GM21723 (cell line): ENCODE measurements at regions not wholly inside any gene's neighbourhood (a gene's known extent, or its start where the extent isn't known, plus 50 kb on each side); places are given as distances from the start of the nearest gene placed in this dataset.

ENCODE experiments used
- ATAC-seq: cut with Tn5 transposase; IDR thresholded peaks from one replicate; pipeline ENCODE4 v1.9.1; 2021; ENCODE audit warnings: mild to moderate bottlenecking, moderate library complexity; ENCODE audit not compliant: unreplicated experiment

DNA sequence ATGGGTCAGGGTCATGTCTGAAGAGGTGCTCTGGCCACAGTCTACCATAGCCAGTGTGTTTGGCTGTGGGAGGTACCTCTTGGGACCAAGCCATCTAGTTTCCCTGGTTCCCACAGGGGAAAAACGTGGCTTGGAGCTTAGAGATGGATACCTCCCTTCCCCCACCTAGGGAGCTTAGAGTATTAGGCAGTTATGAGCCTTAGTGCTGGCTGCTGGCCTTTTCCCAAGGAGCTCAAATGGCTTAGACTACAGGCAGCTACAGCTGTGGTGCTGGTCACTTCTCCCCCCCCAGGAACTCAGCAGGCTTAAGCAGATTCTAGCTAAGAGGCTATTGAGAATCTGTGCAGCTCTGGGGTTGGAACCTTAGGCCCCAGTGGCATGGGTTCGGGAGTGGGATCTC, 591.2 kb downstream of the NSUN3 start:
- no peak for ATAC-seq

DNA sequence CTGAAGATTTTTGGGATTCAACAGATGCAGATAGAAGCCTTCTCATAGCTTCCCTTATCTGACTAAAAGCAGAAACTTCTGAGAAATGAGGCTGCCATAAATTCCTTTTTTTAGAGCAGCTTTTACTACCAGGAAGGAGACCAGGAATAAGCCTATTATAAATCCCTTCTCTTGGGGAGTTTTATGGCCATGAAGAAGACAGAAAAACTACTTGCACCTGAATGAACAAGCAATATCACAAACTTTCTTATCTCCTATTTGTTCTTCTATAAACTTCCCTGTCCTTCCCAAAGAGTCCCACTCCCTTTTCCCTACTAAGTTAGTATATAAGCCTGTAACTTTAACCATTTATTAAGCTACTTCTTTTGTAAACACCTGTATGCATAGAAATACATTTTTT, 603.1 kb downstream of the NSUN3 start:
- no peak for ATAC-seq

- no peak for ATAC-seq
Measured at GRCh38 chr3:94671078-94671477, 608.2 kb downstream of the NSUN3 start.

DNA sequence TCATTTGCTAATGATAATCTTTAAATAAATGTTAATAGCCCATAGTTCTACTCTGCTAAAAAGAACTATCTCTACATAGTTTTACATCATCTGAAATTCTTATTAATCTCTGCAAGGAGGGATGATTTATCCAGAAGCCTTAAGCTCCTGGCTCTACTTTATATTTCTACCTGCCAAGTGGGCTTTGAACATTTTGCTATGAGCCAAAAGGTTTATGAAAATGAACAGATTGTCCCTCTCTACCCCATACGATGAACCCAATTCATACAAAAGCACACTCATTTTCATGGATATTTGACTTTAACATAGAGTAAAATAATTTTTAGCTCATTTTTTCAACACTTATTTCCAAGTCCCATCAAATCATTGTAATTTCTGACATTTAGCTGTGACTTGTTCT, 611.0 kb downstream of the NSUN3 start:
- ATAC-seq = no peak

DNA sequence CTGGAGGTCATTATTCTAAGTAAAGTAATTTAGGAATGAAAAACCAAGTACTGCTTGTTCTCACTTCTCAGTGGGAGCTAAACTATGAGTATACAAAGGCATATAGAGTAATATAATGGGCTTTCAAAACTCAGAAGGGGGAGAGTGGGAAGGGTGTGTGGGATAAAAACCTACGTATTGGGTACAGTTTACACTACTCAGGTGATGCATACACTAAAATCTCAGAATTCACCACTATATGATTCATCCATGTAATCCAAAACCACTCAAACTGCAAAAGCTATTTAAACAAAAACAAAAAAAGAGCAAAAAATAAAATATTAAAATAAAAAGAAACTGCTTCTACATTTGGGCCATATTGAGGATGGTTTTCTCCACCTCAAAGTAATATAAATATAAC, 623.3 kb downstream of the NSUN3 start:
- no peak for ATAC-seq

GRCh38 chr3:94693997-94694640, 631.3 kb downstream of the NSUN3 start:
- ATAC-seq = no peak

GRCh38 chr3:94694894-94695293, 632.0 kb downstream of the NSUN3 start:
- no peak for ATAC-seq

- ATAC-seq = no peak
Measured at GRCh38 chr3:94704467-94704866, 641.6 kb downstream of the NSUN3 start.

DNA sequence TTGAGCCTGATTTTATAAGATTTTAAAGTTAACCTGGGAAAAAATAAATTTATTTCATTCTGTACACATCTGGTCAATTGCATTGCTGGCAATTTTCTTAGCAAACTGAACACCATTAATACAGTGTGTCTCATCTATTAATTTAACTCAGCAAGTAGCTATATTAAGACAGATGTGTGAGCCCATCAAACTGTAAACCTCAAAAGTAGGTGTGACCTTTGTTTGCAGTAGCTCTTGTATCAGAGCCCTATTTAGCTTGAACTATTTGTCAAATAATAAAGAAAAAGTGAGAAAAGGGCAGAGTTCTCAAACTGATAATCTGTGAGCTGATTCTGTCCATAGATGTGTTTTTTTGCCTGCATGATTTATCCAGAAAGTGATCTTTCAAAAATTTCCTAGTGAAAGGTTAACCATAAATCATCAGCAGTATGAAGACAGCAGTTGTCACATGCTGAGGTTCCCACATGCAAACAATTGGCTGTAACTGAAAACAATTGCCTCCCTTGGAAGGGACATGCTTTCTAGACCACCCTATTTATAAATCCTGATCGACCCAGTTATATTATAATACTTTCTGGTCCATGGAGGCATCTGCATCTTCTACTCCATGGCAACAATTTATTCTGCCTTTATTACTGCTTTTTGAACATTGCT, 646.5 kb downstream of the NSUN3 start:
- no peak for ATAC-seq

- no peak for ATAC-seq
Measured at GRCh38 chr3:94714194-94714593, 651.3 kb downstream of the NSUN3 start.

- ATAC-seq = no peak
Measured at GRCh38 chr3:94716326-94717018, 653.6 kb downstream of the NSUN3 start.

DNA sequence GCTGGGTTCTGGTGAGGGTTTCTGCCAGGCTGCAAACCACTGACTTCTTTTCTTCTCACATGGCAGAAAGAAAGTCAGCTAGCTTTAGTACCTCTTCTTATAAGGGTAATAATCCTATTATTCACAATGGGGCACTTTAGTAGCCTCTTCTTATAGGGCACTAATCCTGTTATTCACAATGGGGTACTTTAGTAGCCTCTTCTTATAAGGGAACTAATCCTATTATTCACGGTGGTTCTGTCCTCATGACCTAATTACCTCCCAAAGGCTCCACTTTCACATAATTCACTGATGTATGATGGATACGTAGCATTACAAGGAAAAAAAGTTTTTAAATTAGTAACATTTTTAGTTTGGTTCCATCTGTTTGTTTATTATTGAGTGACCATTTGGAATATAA, 671.3 kb downstream of the NSUN3 start:
- no peak for ATAC-seq

- no peak for ATAC-seq
Measured at GRCh38 chr3:94735354-94735753, 672.5 kb downstream of the NSUN3 start.

DNA sequence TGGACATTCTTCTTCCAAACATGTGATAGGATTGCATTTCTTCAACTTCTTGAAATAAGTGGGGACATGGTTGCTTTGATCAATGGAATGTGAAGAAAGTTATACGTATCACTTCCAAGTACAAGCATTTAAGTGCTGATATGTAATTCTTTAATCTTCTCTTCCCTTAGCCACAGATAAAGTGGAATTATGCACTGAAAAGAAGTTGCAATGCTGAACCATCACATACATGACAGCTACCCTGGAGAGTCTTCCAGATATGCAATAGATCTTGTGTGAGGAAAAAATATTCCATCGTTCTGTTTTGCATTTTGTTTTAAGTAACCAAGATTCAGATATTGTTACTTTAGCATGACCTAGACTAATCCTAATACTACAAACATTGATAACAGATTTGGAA, 674.3 kb downstream of the NSUN3 start:
- ATAC-seq = no peak

GRCh38 chr3:94739420-94739819, 676.6 kb downstream of the NSUN3 start:
- no peak for ATAC-seq

GRCh38 chr3:94758751-94759150, 695.9 kb downstream of the NSUN3 start:
- no peak for ATAC-seq

GRCh38 chr3:94772402-94772801, 709.5 kb downstream of the NSUN3 start:
- no peak for ATAC-seq

DNA sequence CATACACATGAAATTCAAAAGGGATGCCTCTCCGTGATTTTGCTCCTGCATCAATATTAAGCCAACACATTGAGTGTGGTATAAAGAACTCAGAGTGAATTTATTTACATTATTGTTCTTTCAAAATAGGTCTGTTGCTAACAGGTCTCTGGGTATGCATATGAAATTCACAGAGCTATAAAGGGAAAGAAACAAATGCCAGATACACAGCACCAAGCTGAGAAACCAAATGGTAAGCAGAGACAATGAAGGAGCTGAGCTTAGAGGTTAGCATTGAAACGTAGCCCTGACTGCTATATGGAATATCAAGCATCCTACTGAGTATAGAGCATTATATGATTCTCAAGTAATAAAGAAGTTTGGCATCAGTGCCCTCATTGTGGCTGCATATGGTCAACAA, 712.9 kb downstream of the NSUN3 start:
- no peak for ATAC-seq

GRCh38 chr3:94776401-94776915, 713.6 kb downstream of the NSUN3 start:
- ATAC-seq = no peak

GRCh38 chr3:94778289-94778688, 715.4 kb downstream of the NSUN3 start:
- no peak for ATAC-seq

GRCh38 chr3:94778814-94779494, 716.1 kb downstream of the NSUN3 start:
- no peak for ATAC-seq

DNA sequence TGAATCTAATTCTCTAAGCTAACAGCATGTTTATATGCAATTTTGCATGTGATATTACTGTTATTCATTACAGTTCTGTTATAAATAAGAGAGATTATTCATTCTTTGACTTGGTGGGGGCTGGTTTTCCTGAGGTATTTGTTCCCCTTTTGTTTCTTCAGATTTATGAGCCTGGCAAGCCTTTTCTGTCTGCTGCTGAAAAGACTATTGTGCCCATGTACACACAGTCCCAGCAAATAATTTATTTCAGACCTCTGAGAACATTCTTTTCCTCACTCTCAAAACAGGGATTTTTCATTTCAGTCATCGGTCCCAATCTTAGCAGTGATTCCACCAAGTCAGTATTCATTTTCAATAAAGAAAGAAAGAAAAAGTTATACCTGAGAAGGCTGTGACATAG, 716.8 kb downstream of the NSUN3 start:
- no peak for ATAC-seq
